Activated CD8-positive, alpha-beta T cell treated with anti-CD3 and anti-CD28 coated beads, Interleukin-2, amount 10 ng/mL, durations not matched to agents 7 days and 5 days (primary cell): ENCODE measurements at regions not wholly inside any gene's neighbourhood (a gene's known extent, or its start where the extent isn't known, plus 50 kb on each side); places are given as distances from the start of the nearest gene placed in this dataset.

Source experiments
- ATAC-seq: fragments of 150-1000 bp; cut with Tn5 transposase; one replicate; pipeline ENCODE4 v1.10.0; 2021; ENCODE audit warnings: moderate library complexity
- CTCF ChIA-PET: fragments of 350-600 bp; sonication (Branson Sonifier 250); formaldehyde crosslinking; loops from one replicate; lab custom pipeline; 2021; ENCODE audit warnings: antibody characterized with exemption; lab: Charles Lee
- POLR2A ChIA-PET: fragments of 350-600 bp; sonication (Branson Sonifier 250); formaldehyde crosslinking; loops from one replicate; lab custom pipeline; 2021; ENCODE audit warnings: antibody characterized with exemption; lab: Charles Lee
- DNase-seq: peaks from one replicate; pipeline ENCODE4 v3.0.0-alpha.2; 2020
- H3K27ac Mint-ChIP-seq: one replicate; pipeline ENCODE4 v1.8.0; 2021; ENCODE audit warnings: mild to moderate bottlenecking, mixed read lengths
- H3K27me3 Mint-ChIP-seq: one replicate; pipeline ENCODE4 v1.8.0; 2021; ENCODE audit warnings: low read depth, mixed read lengths
- H3K36me3 Mint-ChIP-seq: one replicate; pipeline ENCODE4 v1.8.0; 2021; ENCODE audit warnings: low read depth, mixed read lengths
- H3K4me1 Mint-ChIP-seq: one replicate; pipeline ENCODE4 v1.8.0; 2021; ENCODE audit warnings: low read depth, mixed read lengths
- H3K4me3 Mint-ChIP-seq: one replicate; pipeline ENCODE4 v1.8.0; 2021; ENCODE audit warnings: mild to moderate bottlenecking, mixed read lengths
- H3K9me3 Mint-ChIP-seq: one replicate; pipeline ENCODE4 v1.8.0; 2022; ENCODE audit warnings: mixed read lengths; ENCODE audit not compliant: insufficient read depth

GRCh38 chr3:157785102-157785826, 282.0 kb upstream of the VEPH1 start:
- Mint-ChIP-seq H3K4me1 (no peaks in the 10 kb centered on the region), H3K36me3 (no peaks in the 10 kb centered on the region), H3K4me3 (no peak overlapping the region), H3K9me3 (no peaks in the 10 kb centered on the region), H3K27ac (no peak overlapping the region), H3K27me3 (no peaks in the 10 kb centered on the region)
- no peak for ATAC-seq
- CTCF ChIA-PET, result no interaction called here
- POLR2A ChIA-PET, result no interaction called here
- no peak for DNase-seq

DNA sequence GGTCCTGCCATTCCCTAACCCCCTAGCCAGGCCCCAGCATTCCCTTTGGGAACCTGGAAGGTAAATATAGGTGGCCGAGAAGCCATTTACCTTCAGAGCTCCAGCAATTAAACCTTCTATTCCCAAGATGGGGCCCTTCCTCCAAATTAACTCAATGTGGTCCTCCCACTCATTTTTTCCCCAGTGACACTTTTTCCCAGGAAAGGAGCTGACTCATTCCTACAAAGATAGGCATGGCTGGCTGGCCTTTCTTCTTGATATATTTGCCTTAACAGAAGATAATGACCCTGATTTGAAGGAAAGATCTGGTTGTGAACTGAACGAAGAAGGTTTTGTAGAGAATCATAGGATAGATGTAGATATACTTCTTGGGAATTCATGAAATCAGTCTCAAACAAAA, 279.0 kb upstream of the VEPH1 start:
- ATAC-seq (no peak), DNase-seq (no peak)
- CTCF ChIA-PET, result no interaction called here
- Mint-ChIP-seq H3K4me1 (no peaks in the 10 kb centered on the region), H3K27ac (no peak overlapping the region), H3K36me3 (no peaks in the 10 kb centered on the region), H3K9me3 (no peaks in the 10 kb centered on the region), H3K4me3 (no peak overlapping the region), H3K27me3 (no peaks in the 10 kb centered on the region)
- POLR2A ChIA-PET, result no interaction called here

DNA sequence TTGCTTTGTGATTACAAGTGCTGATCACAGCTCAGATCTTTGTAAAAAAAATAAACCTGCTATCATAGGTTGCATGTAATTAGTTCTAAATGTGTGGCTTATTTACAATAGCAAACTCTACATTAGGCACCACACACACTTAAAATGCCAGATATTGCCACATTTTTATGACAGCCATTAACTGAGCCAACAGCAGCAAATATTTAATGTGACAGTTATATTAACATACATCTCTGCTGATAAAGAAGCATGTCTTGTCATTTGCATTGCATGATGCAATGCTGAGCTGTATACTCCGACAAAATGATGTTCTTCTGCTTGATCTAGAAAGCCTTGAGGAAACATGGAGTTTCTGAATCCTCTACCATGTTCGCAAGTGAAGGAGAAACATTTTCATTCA, 273.6 kb upstream of the VEPH1 start:
- H3K4me3 Mint-ChIP-seq, result no peak overlapping the region
- DNase-seq (no peak), ATAC-seq (no peak)
- no peaks in the 10 kb centered on the region for H3K9me3 Mint-ChIP-seq
- POLR2A ChIA-PET, result no interaction called here
- H3K27ac Mint-ChIP-seq, result no peak overlapping the region
- no peaks in the 10 kb centered on the region for H3K4me1 Mint-ChIP-seq
- CTCF ChIA-PET, result no interaction called here
- H3K36me3 Mint-ChIP-seq, result no peaks in the 10 kb centered on the region
- no peaks in the 10 kb centered on the region for H3K27me3 Mint-ChIP-seq

GRCh38 chr3:157775446-157775845, 272.2 kb upstream of the VEPH1 start:
- no peak for ATAC-seq
- H3K4me3 Mint-ChIP-seq, result no peak overlapping the region
- H3K4me1 Mint-ChIP-seq, result no peaks in the 10 kb centered on the region
- H3K9me3 Mint-ChIP-seq, result no peaks in the 10 kb centered on the region
- ChIA-PET CTCF (no interaction called here), POLR2A (no interaction called here)
- no peaks in the 10 kb centered on the region for H3K27me3 Mint-ChIP-seq
- H3K36me3 Mint-ChIP-seq, result no peaks in the 10 kb centered on the region
- no peak for DNase-seq
- no peak overlapping the region for H3K27ac Mint-ChIP-seq

GRCh38 chr3:157769378-157769777, 266.2 kb upstream of the VEPH1 start:
- no peaks in the 10 kb centered on the region for H3K4me1 Mint-ChIP-seq
- H3K36me3 Mint-ChIP-seq, result no peaks in the 10 kb centered on the region
- no peaks in the 10 kb centered on the region for H3K9me3 Mint-ChIP-seq
- H3K4me3 Mint-ChIP-seq, result no peak overlapping the region
- no peak for ATAC-seq
- POLR2A ChIA-PET, result no interaction called here
- DNase-seq, result no peak
- no peak overlapping the region for H3K27ac Mint-ChIP-seq
- CTCF ChIA-PET, result no interaction called here
- no peaks in the 10 kb centered on the region for H3K27me3 Mint-ChIP-seq

DNA sequence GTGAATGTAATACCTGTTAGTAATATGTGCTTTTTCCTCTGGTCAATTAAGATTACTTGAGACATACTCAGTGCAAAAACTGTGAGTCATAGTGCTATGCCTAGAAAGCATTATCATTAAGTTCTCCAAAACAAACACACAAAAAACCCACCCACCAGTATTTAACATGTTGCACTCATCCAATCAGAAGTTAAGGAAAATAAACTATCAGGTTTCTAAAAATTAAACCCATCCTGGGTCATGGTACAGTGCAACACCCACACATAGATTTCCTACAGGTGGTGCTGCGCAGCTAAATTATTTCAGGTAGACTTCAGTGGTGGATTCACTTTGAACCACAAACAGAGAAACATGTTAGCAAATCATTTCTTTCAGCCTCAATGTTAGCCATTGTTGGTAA, 264.4 kb upstream of the VEPH1 start:
- Mint-ChIP-seq H3K4me1 (no peaks in the 10 kb centered on the region), H3K4me3 (no peak overlapping the region), H3K27ac (no peak overlapping the region), H3K36me3 (no peaks in the 10 kb centered on the region), H3K27me3 (no peaks in the 10 kb centered on the region), H3K9me3 (no peaks in the 10 kb centered on the region)
- POLR2A ChIA-PET, result no interaction called here
- ATAC-seq (no peak), DNase-seq (no peak)
- CTCF ChIA-PET, result no interaction called here

- DNase-seq, result no peak
- Mint-ChIP-seq H3K9me3 (no peaks in the 10 kb centered on the region), H3K4me3 (no peak overlapping the region), H3K4me1 (no peaks in the 10 kb centered on the region), H3K36me3 (no peaks in the 10 kb centered on the region), H3K27ac (no peak overlapping the region), H3K27me3 (no peaks in the 10 kb centered on the region)
- CTCF ChIA-PET, result no interaction called here
- no peak for ATAC-seq
- POLR2A ChIA-PET, result no interaction called here
Observed at GRCh38 chr3:157763644-157764043, 260.4 kb upstream of the VEPH1 start.

DNA sequence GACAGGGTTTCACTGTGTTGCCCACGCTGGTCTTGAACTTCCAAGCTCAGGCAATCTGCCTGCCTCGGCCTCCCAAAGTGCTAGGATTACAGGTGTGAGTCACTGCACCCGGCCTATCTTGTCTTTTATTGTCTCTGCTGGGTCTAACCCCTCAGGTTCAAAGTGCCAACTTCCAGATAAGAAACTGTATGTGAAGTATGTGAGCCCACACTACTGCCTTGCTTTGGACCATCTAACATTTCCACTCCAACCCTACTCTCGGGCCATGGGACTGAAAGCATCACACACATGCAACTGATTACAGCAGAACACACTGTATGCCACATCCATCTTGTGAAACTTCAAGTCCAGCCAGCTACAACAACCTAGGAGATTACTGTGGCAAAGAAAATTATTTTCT, 256.1 kb upstream of the VEPH1 start:
- ChIA-PET POLR2A (no interaction called here), CTCF (no interaction called here)
- Mint-ChIP-seq H3K27me3 (no peaks in the 10 kb centered on the region), H3K27ac (no peak overlapping the region), H3K9me3 (no peaks in the 10 kb centered on the region), H3K4me3 (no peak overlapping the region), H3K36me3 (no peaks in the 10 kb centered on the region), H3K4me1 (no peaks in the 10 kb centered on the region)
- ATAC-seq (no peak), DNase-seq (no peak)

DNA sequence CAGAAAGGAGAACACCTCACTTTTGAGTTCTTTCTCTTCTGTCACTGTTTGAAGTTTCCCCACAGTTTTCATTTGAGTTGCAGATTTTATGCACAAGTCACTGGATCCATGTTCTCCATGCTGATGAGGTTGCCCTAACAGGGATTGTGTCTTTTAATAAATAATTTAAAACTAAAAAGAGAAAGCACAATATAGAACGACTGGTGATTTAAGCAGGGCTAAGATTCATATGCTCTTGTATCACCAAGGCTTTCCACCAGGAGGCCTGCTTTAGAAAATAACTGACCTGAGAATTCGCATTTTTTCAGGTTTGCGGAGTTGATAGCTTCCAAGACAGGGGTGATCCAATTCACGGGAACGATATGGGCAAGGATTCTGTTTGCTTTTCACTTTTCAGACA, 252.0 kb upstream of the VEPH1 start:
- DNase-seq, result no peak
- ATAC-seq, result no peak
- H3K36me3 Mint-ChIP-seq, result no peaks in the 10 kb centered on the region
- CTCF ChIA-PET, result no interaction called here
- H3K9me3 Mint-ChIP-seq, result no peaks in the 10 kb centered on the region
- H3K4me1 Mint-ChIP-seq, result no peaks in the 10 kb centered on the region
- no peak overlapping the region for H3K27ac Mint-ChIP-seq
- no peak overlapping the region for H3K4me3 Mint-ChIP-seq
- POLR2A ChIA-PET, result no interaction called here
- no peaks in the 10 kb centered on the region for H3K27me3 Mint-ChIP-seq

- no peaks in the 10 kb centered on the region for H3K9me3 Mint-ChIP-seq
- no peak overlapping the region for H3K27ac Mint-ChIP-seq
- H3K4me1 Mint-ChIP-seq, result no peaks in the 10 kb centered on the region
- H3K36me3 Mint-ChIP-seq, result no peaks in the 10 kb centered on the region
- H3K27me3 Mint-ChIP-seq, result no peaks in the 10 kb centered on the region
- H3K4me3 Mint-ChIP-seq, result no peak overlapping the region
- ChIA-PET CTCF (no interaction called here), POLR2A (no interaction called here)
- DNase-seq (no peak), ATAC-seq (no peak)
Observed at GRCh38 chr3:157754451-157754850, 251.2 kb upstream of the VEPH1 start.

- Mint-ChIP-seq H3K9me3 (no peaks in the 10 kb centered on the region), H3K4me1 (no peaks in the 10 kb centered on the region), H3K36me3 (no peaks in the 10 kb centered on the region), H3K27me3 (no peaks in the 10 kb centered on the region), H3K4me3 (no peak overlapping the region), H3K27ac (no peak overlapping the region)
- ChIA-PET CTCF (no interaction called here), POLR2A (no interaction called here)
- ATAC-seq (no peak), DNase-seq (no peak)
Observed at GRCh38 chr3:157753787-157754136, 250.5 kb upstream of the VEPH1 start.

DNA sequence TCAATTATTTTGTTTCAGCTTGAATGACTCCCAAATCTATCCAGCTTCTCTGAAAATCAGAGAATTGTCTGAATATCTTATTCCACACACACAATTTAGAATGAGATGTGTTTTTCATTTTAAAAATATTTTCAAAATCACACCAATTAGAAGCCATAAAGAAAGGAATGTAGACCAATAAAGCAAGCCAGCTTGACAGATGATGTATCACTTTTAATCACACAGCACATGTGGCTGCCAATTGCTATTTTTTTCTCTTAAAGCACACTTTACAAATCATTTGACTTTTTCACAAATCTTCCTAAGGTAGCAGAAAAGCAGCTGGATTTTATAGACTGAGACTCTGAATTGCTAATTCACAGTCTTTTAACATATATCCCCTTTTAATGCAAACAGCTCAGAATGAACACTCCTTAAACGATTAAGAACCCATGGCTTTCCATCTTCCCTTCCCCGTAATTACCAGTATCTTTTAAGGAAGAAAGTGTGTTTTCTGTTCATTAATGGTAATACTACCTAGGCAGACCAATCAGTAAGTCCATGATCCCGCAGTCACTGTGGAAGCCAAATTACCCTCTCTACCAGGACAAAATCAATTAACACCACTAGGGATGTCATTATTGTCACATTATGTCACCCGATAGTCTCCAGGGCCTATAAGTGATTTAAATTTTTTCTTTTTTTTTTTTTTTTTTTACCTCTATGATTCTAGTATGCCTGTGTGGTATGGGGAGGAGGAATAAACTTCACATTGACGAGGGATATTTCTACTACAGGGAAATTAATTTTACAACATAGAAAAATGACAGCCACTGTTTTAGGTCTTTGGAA, 250.0 kb upstream of the VEPH1 start:
- Mint-ChIP-seq H3K4me1 (no peaks in the 10 kb centered on the region), H3K27ac (no peak overlapping the region), H3K9me3 (no peaks in the 10 kb centered on the region), H3K36me3 (no peaks in the 10 kb centered on the region), H3K27me3 (no peaks in the 10 kb centered on the region), H3K4me3 (no peak overlapping the region)
- ATAC-seq (no peak), DNase-seq (no peak)
- ChIA-PET POLR2A (no interaction called here), CTCF (no interaction called here)
